ENCODE measurements at regions not wholly inside any gene's neighbourhood (a gene's known extent, or its start where the extent isn't known, plus 50 kb on each side); places are given as distances from the start of the nearest gene placed in this dataset.

- TF ChIP-seq E2F1 (CRISPR knock-in tag; IDR thresholded peaks at IDR 0.05) (no peak), CTCF (IDR thresholded peaks at IDR 0.05 in 2 of 3, conservative IDR thresholded peaks at IDR 0.05 in 1 of 3; ENCODE audit: insufficient read depth in 2 of 3, low read depth in 1 of 3, low read length in 3 of 3) (no peak), CHD2 (IDR thresholded peaks at IDR 0.05; ENCODE audit: low read depth, low read length) (no peak), MAFK (IDR thresholded peaks at IDR 0.05; ENCODE audit: low read length) (no peak), SMARCB1 (IDR thresholded peaks at IDR 0.05; ENCODE audit: insufficient read length, low read depth) (no peak), E2F4 (CRISPR knock-in tag; IDR thresholded peaks at IDR 0.05; ENCODE audit: low read depth) (no peak), TAF7 (tag; IDR thresholded peaks at IDR 0.05) (no peak), NBN (IDR thresholded peaks at IDR 0.05; ENCODE audit: low read depth) (no peak), GABPB1 (CRISPR knock-in tag; IDR thresholded peaks at IDR 0.05) (no peak), ZBTB2 (IDR thresholded peaks at IDR 0.05) (no peak), MXI1 (IDR thresholded peaks at IDR 0.05; ENCODE audit: low read depth, low read length) (no peak), CEBPB (tag; IDR thresholded peaks at IDR 0.05) (no peak), TAF1 (IDR thresholded peaks at IDR 0.05; ENCODE audit: control insufficient read depth, extremely low read depth, insufficient read depth, low read length, severe bottlenecking) (no peak)
Measured at GRCh38 chr2:113838744-113839444, 51.0 kb upstream of the ACTR3 start.
